ENCODE measurements at regions not wholly inside any gene's neighbourhood (a gene's known extent, or its start where the extent isn't known, plus 50 kb on each side); places are given as distances from the start of the nearest gene placed in this dataset.

DNA sequence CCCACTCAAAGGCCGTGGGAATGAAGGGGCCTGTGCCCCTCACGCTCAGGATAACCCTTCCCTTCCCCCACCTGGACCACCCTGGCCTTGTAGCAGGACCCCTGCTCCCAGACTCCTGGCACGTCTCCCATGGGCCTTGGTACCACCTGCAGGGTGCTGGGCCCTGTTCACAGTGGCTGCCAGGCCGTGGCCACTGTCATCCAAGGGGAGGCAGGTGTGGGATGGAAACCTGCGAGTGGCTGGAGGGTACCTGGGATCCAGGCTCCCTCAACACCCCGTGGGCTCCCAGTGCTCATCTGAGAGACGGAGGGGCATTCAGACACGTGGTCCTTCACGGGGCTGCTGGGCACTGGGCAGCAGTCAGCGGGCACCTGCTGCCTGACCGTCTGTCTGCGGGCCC is 75.6 kb upstream of the CIBAR2 start:
- no peak for DNase-seq (ENCODE audit: low read depth)

DNA sequence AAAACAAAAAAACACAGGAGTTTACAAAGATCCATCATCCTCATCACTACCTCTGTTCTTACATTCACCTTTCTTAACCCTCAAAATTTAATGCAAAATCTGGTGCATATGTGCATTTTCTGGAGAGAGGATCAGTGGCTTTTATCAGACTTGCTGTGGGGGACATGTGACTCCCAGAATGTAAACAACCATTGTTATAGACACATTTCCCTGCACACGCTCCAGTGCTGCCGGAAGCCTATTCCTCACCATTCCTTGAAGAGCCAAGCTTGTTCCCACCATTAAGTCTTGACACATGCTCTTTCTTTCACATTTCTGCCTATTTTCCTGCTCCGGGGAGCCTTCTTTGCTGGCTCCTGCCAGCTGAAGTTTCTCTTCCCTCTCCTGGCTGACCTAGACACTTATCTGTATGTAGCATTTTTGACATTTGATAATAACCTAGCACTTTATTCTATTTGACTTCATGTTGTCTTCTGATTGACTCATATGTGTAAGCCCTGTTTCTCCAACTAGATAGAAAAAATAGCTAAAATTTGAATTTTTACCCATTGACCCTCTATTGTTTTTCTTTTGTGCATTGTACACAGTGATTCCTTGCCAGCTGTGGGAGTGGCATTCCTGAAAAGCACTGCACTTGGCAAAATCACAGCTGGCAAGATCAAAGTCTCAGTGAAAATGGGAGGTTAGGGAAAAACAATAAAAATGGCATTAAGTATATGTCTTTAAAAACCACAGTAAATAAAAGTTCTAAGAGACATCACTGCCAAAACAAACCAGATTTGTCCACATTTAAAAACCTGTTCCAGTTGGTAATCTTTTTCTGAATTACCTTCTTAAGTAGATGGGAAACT is 76.8 kb upstream of the CIBAR2 start:
- no peak for DNase-seq (ENCODE audit: low read depth)

DNA sequence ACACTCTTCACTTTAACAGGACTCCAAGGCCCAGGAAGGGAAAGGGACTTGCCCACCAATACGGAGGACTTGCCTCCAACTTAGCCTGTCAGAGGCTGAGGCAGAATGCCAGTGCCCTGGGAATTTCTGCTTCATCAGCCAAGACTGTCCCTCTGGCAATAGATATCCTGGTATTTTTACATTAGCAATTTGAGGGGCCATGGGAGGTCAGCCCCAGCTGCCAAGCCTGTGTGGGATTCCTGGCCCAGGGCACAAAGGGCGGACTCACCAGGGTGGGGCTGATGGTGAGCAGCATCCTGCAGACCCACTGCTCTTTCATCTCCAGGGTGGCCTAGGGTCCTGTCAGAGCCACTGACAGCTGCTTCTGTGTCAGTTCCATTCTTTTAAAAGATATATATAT is 78.3 kb upstream of the CIBAR2 start:
- DNase-seq (ENCODE audit: low read depth): no peak

DNA sequence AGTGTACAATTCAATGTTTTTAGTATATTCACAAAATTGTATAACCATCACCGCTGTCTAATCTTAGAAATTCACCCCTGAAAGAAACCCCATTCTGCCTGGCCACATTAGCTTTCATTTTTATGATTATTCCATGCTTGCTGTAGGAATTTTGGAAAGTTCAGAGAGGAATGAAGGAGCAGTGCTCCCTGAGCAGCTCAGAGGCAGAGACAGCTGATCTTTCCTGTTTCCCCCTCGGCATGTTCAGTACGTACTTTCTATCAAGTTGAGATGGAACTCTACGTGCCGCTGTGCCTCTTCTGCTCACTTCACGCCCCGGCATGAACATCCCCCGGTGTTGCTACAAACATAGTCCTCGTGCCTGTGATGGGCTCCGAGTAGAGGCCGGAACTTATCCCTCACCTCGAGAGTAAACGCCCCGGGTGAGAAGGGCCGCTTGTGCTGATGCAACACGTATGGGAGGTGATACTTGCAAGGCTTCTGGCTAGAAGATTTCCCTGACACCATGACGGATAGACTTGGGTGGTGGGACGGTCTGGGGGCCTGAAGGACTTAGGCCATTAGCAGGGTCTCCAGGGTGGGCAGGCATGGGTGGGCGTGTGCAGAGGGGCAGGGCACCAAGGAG is 79.2 kb upstream of the CIBAR2 start:
- DNase-seq (ENCODE audit: low read depth): no peak

DNA sequence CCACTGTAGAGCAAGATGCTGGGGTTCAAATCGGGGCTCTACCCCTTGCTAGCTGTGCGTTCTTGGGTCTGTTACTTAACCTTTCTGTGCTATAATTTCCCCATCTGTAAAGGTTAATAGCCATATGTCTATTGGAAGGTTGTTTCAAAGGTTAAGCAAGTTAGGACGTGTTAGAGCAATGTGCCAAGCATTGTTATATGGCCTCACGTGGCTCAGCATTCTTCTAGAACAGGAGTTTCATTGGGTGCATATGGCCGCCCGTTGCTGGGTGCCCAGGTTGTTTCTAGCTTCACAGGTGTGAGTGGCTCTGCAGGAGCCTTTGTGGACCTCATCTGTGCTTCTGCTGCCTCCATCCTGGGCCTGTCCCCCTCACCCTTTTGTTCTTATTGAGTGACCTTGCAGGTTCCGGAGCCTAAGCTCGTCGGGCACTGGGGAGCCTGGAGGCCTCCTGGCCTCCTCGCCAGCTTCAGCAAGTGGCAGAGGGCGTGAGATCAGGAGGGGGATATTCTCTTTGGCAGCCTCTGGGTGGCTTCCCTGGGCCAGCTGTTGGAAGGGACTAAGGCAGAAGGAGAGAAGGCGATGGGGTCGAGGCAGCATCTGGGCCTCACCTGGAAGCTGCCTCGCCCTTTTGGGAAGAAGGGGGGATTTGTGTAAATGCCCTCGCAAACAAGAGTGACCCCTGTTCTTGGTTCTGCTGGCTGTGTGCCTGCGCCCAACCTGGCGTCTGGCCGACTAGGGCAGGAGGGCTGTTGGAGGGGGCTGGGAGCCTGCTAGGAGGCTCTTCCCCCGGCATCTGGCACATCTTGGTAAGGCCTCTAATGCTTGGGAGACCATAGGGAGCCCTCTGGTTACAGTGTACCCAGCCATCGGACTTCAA is 80.2 kb upstream of the CIBAR2 start:
- no peak for DNase-seq (ENCODE audit: low read depth)

DNA sequence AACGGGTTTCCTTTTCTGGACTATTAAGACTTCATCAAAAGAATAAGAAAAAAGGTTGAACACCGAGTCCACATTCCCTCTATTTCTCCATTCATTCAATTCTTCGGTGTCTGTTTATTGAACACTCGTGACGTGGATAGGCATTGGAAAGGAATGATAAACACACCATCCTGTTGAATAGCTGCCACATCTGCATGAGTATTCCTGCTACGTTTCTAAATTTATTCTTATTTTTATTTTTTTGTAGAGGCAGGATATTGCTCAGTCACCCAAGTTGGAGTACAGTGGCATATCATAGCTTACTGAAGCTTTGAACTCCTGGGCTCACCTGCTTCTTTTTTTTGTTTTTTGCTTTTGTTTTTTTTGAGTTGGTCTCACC is 80.8 kb upstream of the CIBAR2 start:
- DNase-seq (ENCODE audit: low read depth): no peak

DNA sequence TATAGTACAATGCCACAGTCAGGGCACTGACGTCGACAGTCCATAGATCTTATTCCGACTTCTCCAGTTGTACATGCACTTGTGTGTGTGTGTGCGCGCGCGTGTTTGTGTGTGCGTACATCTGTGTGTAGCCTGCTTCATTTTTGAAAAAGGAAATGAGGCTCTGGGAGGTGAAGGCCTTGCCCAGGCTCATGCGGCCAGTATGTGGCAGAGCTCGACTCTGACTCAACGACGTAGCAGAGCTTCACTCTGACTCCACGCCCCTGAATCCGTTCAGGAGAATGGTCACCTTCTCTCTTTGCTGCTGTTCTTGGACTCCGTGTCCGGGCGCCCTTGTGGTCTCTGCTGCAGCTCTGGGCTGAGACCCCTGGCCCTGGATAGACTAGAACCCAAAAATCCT is 81.6 kb upstream of the CIBAR2 start:
- DNase-seq (ENCODE audit: low read depth): no peak

DNA sequence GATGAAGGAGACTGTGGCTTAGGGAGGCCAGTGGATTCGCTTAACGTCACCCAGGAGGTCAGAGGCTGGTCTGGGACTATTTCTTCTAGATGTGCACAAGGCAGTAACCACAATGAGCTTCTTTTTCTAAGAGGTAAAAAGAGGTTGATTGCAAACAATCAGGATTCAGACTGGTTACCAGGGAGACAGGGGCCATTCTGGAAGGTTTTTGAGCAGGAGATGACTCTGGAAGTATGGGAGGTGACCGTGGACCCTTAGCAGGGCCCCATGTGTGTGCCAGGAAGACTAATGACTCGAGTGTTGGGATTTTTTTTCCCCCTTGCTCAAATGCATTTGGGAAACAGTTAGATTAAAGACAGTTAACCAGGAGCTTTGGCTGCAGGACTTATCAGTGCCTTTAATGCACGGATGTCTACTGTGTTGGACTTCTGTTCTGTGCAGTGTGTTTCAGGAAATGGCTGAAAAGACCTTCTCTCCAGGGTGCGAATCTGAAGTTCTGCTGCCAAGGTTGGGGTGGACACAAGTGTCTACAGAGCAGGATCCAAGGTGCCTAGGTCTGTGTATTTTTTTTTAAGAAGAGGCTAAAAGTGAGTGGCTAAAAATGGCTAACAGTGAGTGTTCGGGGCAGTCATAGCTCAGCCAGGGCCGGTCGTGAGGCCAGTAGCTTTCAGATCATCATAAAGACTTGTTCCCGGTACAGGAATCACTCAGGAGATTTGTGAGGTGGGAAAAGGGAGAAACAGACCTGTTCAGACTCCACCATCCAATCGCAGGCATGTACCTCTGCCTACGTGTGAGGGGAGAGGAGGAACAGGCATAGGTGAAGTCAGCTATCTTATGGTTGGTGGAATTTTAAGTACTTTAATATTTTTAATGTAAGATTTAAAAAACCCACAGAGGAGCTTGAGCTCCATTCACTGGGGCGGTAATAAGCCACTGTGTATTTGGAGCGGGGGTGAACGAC is 82.3 kb upstream of the CIBAR2 start:
- no peak for DNase-seq (ENCODE audit: low read depth)

DNA sequence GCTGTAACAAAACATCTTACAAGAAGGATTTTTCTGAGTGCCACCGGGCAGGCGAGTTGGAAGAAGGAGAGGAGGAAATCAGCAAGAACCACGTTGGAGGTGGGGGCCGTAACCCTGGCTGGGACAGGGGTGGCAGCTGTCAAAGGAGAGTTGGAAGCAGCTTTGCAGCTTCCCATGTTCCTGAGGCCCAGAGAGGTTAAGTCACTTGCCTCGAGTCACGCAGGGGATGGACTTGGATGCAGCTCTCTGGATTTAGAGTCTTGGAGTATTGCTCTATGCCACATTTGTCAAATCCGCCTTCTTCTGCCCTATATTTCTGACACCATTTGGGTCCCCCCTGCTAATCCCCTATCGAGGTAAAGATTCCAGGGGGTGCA is 83.0 kb upstream of the CIBAR2 start:
- DNase-seq (ENCODE audit: low read depth): no peak

DNA sequence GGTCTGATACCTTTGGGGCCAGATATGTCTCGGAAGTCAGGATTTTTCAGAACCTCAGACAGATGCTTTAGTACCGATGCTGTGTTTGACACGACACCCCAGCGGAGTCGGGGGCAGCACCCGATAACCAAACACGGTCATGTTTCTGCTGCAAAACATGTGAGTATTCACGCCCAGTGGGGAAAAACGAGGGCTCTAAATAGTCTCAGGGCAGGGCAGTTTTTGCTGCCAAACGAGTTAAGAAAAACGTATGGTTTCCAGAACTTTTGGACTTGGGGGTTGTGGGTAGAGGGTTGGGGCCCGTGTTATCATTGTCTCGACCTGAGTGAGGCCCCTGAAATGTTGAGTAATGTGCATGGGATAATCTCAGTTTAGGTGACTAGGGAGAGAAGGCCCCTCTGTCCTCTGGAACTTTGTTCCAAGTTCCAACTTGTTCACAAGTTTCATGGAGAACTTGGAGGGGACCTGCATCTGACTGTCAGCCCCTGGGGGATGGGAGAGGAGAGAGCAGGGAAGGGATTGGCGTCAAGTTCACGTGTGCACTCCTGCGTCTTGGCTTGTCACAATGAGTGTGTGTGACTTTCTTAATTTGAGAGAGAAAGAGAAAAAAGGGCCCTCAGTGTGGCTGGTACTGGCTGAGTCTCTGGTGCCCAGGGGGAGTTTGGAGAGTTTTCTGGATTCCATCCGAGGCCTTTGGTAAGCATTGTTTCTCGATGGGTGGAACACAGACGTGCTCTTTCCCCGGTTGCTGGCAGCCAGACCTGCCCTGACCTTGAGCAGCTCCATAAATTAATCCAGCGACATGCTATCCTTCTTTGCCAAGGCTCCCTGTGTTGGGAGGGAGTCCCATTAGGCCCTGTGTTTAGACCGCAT is 83.9 kb upstream of the CIBAR2 start:
- DNase-seq (ENCODE audit: low read depth): no peak

DNA sequence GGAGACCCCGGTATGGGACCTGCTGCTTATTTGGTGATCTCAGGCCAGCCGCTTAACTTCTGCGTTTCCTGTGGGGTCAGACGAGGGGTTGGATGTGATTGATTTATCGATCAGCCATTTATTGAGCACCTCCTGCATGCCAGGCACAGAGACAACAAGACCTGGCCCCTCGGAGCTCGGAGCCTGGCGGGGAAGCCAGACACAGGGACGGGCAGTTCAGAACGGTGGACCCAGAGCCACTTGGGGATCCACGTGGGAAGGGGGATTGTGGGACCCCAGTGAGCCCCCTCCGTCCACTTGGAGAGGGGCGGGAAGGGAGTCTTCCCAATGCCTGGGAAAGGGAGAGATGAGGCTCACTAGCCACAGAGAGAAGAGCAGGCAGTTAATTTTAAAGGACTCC is 84.7 kb upstream of the CIBAR2 start:
- DNase-seq (ENCODE audit: low read depth): no peak

DNA sequence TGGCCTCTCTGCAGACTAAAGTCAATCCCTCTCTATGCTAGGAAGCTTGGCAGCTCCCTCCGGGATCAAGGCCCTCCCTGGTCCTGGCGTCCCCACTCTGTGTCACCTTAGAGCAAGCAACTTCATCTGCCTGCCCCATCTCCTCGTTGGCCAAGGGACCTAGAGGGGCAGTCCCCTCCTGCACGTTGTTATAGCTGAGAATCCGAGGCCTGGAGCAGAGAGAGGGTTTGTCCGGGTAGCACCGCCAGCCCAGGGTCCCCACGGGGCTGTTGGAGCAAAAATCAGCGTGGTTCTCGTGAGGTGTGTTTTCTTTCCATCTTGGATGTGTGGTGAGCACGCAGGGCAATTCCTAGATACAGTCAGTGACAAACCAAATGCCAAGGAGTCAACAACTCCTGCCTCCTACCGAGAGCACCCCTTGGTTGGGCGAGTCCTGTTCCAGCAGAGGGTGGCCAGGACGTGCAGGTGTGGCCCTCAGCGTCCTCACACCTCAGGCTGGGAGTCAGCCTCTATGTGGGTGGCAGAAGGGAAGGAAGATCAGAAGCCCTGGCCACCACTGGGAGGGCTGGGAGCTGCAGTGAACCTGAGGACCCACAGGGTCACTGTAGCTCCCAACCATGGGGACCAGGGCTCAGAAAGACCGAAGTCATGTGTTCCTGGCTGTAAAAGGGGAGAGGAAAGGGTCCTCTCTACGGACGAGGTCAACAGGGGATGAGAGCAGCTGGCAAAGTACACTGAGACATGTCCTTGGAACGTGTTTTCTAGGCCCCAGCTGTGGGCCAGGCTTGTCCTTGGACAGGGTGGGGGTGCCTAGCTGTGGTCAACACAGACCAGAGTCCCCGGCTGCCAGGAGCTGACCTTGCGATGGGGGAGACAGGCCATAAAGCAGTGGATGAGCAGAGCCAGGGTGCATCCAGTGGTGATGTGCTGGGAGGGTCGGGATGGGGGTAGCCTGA is 85.6 kb upstream of the CIBAR2 start:
- DNase-seq (ENCODE audit: low read depth): no peak

DNA sequence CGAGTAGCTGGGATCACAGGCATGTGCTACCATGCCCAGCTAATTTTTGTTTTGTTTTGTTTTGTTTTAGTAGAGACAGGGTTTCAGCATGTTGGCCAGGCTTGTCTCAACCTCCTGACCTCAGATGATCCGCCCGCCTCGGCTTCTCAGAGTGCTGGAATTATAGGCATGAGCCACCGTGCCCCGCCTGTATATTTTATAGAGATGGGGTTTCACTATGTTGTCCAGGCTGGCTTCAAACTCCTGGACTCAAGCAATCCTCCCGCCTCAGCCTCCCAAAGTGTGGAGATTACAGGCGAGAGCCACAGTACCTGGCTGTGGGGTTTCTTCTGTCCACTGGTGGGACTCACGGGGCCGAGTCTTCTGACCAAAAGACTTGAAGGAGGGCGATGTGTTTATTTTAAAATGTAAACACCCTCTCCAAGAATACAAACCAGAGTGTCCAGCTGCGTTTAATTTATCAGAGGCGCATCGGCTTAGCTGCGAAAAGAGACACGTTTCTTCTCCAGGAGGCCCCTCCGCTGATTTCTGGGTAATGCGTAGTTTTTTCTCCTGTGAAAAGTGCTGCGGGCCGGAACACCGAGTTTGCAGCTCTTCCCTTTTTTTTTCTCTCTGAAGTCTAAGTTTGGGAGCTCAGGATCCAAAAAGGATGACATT is 86.9 kb upstream of the CIBAR2 start:
- no peak for DNase-seq (ENCODE audit: low read depth)

DNA sequence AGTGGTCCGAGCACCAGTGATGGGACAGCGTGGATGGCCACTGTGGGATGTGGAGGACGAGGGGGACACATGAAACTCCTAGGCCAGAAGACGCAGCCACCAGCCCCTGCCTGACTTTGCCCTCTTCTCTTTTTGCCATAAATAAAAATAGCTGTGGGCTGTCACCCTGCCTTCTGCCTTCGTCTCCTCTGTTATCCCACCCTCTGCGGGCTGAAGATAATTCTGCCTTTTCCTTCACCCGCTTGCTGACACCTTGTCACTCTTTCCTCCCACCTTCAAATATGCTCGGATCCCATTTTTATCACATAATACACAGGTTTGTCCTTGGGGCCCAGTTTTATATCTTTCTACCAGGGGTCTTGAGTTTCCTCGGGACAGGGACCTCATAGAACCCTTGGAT is 87.6 kb upstream of the CIBAR2 start:
- no peak for DNase-seq (ENCODE audit: low read depth)

DNA sequence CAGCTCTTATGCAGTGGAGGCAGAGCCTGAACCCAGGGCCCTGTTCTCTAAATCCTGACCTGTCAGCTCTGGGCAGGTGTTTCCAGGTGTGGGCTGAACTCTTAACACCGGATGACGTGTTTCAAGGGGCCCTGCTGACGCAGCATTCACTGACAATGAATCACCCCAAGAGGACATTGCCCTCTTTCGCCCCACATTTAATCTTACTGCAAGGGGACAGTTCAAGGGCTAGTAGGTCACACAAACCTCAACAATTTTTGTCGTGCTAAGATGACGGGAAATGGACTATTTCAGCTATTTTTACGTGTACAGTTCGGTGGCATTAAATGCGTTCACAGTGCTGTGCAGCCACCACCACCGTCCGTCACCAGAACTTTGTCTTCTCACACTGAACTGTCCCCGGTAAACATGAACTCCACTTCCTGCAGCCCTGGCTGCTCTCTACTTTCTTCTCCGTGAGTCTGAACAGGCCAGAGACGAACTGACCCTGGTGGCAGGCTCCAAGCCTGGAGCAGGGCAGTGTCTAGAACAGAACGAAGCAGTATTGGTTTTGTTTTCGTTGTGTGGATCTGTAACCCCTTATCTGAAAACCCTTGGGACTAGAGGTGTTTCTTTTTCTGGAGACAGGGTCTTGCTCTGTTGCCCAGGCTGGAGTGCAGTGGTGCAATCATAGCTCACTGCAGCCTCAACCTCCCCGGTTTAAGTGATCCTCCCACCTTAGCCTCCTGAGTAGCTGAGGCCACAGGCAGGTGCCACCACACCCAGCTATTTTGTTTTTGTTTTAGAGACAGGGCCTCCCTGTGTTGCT is 88.4 kb upstream of the CIBAR2 start:
- no peak for DNase-seq (ENCODE audit: low read depth)

DNA sequence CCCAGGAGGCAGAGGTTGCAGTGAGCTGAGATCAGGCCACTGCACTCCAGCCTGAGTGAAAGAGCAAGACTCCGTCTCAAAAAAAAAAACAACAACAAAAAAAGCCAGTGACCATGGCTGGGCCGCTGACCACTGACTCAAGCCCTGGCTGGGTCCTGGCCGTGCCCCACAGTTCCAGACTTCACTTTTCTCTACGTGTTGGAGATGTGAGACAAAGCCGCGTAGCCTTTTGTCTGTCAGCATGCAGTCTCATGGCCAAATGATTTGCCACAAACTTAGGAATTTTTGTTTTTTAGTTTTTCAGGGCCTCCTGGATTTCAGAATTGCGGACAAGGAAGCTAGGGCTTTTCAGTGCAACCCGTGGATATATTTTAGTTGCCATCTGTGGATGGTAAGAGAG is 89.3 kb upstream of the CIBAR2 start:
- no peak for DNase-seq (ENCODE audit: low read depth)

DNA sequence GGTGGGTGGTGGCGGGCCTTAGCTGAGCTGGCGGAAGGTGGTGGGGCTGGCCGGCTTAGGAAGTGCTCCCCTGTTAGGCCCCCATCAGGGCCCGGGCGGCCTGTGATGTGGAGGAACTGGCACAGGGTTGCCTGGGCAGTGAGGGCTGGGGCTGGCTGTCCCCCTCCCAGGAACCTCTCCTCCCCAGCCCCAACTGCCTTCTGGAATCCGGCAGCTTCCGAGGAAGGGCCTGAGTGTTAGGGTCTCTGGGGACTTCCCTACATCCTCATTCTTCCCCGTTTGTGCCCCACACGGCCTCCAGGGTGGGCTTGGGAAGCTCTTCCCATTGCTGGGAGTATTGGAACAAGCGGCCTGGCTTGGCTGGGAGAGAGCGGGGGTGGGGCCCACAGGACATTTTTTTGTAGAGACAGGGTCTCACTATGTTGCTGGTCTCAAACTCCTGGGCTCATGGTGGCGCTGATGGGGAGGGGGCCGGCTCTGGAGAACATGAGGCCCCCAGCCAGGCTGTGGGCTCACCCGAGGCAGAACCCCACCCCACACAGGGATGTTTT is 89.9 kb upstream of the CIBAR2 start:
- no peak for DNase-seq (ENCODE audit: low read depth)
